G401 (cell line): ENCODE measurements at regions not wholly inside any gene's neighbourhood (a gene's known extent, or its start where the extent isn't known, plus 50 kb on each side); places are given as distances from the start of the nearest gene placed in this dataset.
"Not testable (repeated sequence)": the region's sequence is repeated elsewhere in the genome, so short reads cannot be mapped to it uniquely, and the experiment has no call there.

Experiments used
- DNase-seq: peaks from one replicate; pipeline ENCODE4 v3.0.0-alpha.2; 2015; ENCODE audit warnings: low spot score
- in situ Hi-C: cut with HindIII; loops from 2 replicates; pipeline ENCODE4 v1.10.0; 2016; ENCODE audit warnings: low sequenced_read_pairs, mixed read lengths

- in situ Hi-C loops, result no loop called here
- DNase-seq, result no peak
Measured at GRCh38 chr14:84086714-84087113, 1443.2 kb upstream of the FLRT2 start.

DNA sequence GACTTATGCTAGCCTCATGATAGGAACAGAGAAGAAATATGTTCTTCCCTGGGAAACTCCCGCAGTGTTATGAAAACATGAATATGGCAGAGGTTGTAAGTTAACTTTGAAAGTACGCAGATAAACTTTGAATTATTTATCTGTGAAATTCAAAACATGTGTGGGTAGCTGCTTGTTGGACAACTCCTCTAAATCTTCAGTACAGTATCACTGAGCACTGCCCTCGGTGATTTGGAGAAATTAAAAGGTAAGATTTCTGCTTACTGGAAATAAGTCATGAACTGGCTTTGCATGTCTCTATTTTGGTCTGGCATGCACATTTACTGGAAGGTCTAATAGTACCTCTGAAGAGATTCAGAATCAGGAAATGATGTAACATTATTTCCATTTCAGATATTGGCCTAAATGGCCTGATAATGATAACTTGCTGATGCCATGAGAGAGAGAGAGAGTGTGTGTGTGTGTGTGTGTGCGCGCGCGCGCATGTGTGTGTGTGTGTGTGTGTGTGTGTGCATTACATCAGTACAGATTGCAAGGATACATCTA lies 1441.9 kb upstream of the FLRT2 start:
- in situ Hi-C loops, result no loop called here
- no peak for DNase-seq

- in situ Hi-C loops, result no loop called here
- no peak for DNase-seq
Measured at GRCh38 chr14:84090837-84091236, 1439.1 kb upstream of the FLRT2 start.

DNA sequence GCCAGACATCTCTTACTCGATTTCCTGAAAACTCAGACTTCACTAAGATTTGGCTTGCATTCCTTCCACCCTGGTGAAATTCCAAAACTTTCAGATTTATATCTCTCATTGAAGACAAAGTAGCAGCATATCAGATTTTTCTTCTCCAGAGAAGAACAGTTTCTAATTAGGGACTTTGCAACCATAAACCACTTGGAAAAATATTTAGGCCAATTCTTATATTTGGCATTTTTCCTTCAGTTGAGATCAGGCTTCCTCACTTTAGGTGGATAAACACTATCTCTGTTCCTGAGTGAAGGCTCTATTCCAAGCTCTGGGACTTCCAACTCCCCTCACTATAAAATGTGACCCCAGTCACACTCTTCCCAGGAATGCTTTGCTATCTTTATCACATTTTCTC lies 1434.3 kb upstream of the FLRT2 start:
- in situ Hi-C loops, result no loop called here
- no peak for DNase-seq

DNA sequence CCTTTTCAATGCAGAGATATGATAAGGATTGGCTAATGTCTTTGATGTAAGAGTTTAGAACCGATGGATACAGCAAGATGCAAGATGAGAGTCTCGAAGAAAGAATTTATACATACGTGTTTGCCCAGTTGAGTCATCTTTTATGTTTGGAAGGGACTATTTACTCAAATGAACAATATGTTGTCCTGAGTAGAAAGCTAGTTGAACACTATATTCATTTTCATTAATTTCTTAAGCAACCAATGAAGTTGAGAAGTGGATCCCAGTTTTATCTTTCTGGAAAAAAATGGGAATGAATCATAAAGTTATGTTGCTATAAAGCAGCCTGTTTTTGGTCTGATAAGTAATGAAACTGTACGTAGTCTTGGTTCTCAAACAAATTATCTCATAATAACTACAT lies 1431.7 kb upstream of the FLRT2 start:
- DNase-seq, result no peak
- in situ Hi-C loops, result no loop called here

- DNase-seq, in situ Hi-C loops: not testable (repeated sequence)
Measured at GRCh38 chr14:84099560-84099959, 1430.4 kb upstream of the FLRT2 start.

DNA sequence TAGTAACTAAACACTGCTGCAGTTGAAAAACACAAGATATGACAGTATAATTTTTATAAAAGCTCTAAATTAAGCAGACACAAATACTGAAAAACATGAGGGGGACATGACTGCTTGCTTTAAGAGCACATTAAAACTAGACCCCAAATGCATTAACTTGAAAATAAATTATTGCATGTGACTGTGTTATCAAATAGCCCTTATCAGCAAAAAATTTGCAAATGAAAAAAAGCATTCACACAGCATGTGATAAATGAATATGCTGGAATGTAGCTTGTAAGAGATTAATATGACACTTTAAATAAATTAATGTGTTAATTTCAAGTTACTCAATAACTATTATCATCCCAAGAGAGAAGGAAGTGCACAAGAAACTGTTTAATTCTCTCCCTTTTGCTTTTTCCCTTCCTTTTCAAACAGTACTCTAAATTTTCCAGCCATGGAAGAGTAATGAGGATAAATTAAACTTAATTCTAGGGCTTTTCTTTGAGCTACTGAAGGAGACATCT lies 1422.1 kb upstream of the FLRT2 start:
- DNase-seq, result no peak
- in situ Hi-C loops, result no loop called here

- in situ Hi-C loops, result no loop called here
- no peak for DNase-seq
Measured at GRCh38 chr14:84108746-84109457, 1421.0 kb upstream of the FLRT2 start.

DNA sequence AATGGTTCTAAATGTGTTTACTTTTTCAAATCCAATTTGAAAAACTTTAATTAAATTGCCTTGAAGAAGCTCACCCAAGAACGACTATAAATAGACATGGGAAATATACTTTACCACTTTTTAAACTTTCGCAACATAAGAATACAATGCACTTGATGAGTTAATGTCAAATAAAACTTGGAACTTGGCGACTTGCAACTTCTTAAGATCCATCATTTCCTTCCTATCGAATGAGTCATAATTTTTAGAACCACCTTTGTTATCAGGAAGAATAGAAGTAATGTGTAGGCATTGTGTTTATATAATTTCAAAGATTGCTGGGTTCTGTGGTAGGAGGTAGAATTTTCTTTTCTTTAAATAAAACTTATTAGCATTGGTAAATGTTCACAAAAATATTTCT lies 1417.4 kb upstream of the FLRT2 start:
- no peak for DNase-seq
- in situ Hi-C loops, result no loop called here

- DNase-seq, result no peak
- in situ Hi-C loops, result no loop called here
Measured at GRCh38 chr14:84125676-84126075, 1404.3 kb upstream of the FLRT2 start.

GRCh38 chr14:84127495-84127894 lies 1402.4 kb upstream of the FLRT2 start:
- in situ Hi-C loops, result no loop called here

GRCh38 chr14:84128050-84128449 lies 1401.9 kb upstream of the FLRT2 start:
- in situ Hi-C loops, result no loop called here
- no peak for DNase-seq

More at GRCh38 chr14:84127495-84127894, 1402.4 kb upstream of the FLRT2 start:
- DNase-seq, result no peak

- no peak for DNase-seq
- in situ Hi-C loops, result no loop called here
Measured at GRCh38 chr14:84129007-84129406, 1400.9 kb upstream of the FLRT2 start.

GRCh38 chr14:84129941-84130340 lies 1400.0 kb upstream of the FLRT2 start:
- in situ Hi-C loops, result no loop called here
- DNase-seq, result no peak

GRCh38 chr14:84131924-84132323 lies 1398.0 kb upstream of the FLRT2 start:
- DNase-seq, result no peak
- in situ Hi-C loops, result no loop called here

DNA sequence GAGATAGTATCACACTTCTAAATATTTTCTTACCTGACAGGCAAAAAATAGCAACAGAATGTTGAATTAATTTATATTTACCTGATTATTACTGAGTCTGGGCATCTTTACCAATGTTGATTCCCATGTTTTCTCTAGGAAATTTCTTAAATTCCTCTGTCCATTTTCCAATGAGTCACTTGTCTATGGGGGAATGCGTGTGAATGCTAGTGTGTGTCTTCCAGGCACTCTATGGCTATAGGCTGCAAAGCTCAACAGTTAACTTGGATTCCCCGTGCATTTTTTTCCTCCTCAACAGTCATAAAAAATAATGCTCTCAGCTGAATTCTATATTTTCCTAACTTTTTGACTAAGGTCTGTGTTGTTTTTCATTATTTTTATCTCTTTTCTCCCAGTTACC lies 1385.8 kb upstream of the FLRT2 start:
- in situ Hi-C loops, result no loop called here
- no peak for DNase-seq

DNA sequence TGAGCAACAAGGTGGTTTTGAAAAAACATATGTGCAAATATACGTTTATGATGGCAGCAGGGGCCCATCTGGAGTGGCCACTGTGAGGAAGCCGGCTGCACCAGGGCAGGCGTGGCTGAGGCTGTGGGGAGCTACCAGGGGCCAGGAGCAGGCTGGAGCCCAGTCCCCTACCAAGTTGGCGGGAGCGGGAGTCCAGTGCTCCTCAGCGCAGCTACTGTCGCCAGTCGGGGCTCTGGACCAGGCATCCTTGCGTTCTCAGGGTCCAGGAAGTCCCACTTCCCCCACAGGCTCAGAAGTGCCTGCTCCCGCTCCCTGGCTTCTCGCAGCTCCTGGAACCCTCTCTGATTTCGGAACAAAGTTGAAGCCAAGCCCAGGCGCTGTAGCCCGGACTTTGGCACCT lies 1377.5 kb upstream of the FLRT2 start:
- in situ Hi-C loops, result no loop called here
- DNase-seq, result no peak

GRCh38 chr14:84162633-84163032 lies 1367.3 kb upstream of the FLRT2 start:
- in situ Hi-C loops, result no loop called here
- no peak for DNase-seq

DNA sequence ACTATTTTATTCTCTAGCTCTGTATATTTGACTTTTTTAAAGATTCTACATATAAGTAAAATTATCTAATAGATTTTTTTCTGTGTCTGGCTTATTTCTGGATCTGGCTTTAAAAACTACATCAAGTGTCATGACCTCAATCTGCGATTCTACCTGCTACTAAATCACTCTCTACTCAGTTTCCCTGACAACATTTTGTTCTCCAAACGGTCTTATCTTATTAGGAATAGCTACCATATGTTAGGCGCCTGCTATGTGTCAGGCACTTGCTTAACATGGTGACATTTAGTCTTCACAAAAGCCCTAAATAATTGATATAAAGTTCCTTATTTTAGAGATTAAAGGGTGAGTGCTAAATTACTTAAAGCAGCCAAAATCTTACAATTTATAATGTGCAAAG lies 1362.9 kb upstream of the FLRT2 start:
- in situ Hi-C loops, result no loop called here
- no peak for DNase-seq

- in situ Hi-C loops, result no loop called here
- DNase-seq, result no peak
Measured at GRCh38 chr14:84180336-84180735, 1349.6 kb upstream of the FLRT2 start.

DNA sequence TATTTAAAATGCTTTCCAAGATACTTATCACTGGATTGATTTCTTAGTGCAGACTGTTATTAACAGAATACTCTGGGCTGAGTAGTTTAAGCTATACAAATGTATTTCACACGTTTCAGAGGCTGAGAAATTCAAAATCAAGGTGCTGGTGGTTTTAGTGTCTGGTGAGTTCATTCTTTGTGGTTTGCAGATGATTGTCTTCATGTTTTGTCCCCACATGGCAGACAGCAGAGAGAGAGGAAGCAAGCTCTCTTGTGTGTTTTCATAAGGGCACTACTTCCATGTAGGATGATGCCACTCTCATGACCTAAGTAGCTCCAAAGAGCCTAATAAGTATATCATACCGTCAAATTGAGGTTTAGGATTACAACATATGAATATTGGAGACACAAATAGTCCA lies 1348.9 kb upstream of the FLRT2 start:
- in situ Hi-C loops, result no loop called here

More for the DNA sequence above, 1348.9 kb upstream of the FLRT2 start:
- DNase-seq, result no peak
